ENCODE measurements at regions not wholly inside any gene's neighbourhood (a gene's known extent, or its start where the extent isn't known, plus 50 kb on each side); places are given as distances from the start of the nearest gene placed in this dataset.
A peak's percentile ranks its signal among the peaks of the same experiment; 100 is the strongest.

- H3K27me3 ChIP-seq (ENCODE audit: control insufficient read depth, insufficient read depth, low read length, poor library complexity, severe bottlenecking): no peaks in the 10 kb centered on the region
- H3K9ac ChIP-seq (ENCODE audit: extremely low read depth, low read length, poor library complexity, severe bottlenecking): no peak overlapping the region
- no peak overlapping the region for H3K27ac Mint-ChIP-seq
- 83 to 87% methylated on average over 5 of the region's 5 CpGs for WGBS, 2 experiments (ENCODE audit: insufficient coverage in 1 of 2, insufficient read length in 1 of 2)
- no peaks in the 10 kb centered on the region for H3K9me3 ChIP-seq (ENCODE audit: control insufficient read depth, low read length)
- TF ChIP-seq CTCF (conservative IDR thresholded peaks at IDR 0.05): no peak
- H3K4me1 Mint-ChIP-seq: peaks cover 59% of the 10 kb centered on the region
- no peaks in the 10 kb centered on the region for H3K36me3 ChIP-seq (ENCODE audit: control insufficient read depth, insufficient read depth, low read length)
- H3K9me3 Mint-ChIP-seq: no peaks in the 10 kb centered on the region
- peaks cover 37% of the 10 kb centered on the region for H3K4me1 ChIP-seq (ENCODE audit: control insufficient read depth, insufficient read depth, low read length)
- peaks cover 10% of the 10 kb centered on the region for H3K27me3 Mint-ChIP-seq (ENCODE audit: insufficient read depth)
- no peaks in the 10 kb centered on the region for H3K36me3 Mint-ChIP-seq (ENCODE audit: low read depth)
- no peak overlapping the region for H3K4me3 ChIP-seq (ENCODE audit: low read length)
- DNase-seq: no peak
- H3K4me3 Mint-ChIP-seq: no peak overlapping the region
- H3K27ac ChIP-seq (ENCODE audit: low read depth, low read length): no peak overlapping the region
Measured at GRCh38 chr15:59876140-59876539, 128.0 kb upstream of the FOXB1 start.

- H3K4me1 Mint-ChIP-seq: peaks cover 57% of the 10 kb centered on the region
- WGBS, 2 experiments (ENCODE audit: insufficient coverage in 1 of 2, insufficient read length in 1 of 2): 78 to 89% methylated on average over 2 to 3 of the region's 3 CpGs
- H3K27me3 Mint-ChIP-seq (ENCODE audit: insufficient read depth): peaks cover 17% of the 10 kb centered on the region
- peaks cover 37% of the 10 kb centered on the region for H3K4me1 ChIP-seq (ENCODE audit: control insufficient read depth, insufficient read depth, low read length)
- no peaks in the 10 kb centered on the region for H3K9me3 Mint-ChIP-seq
- H3K27ac ChIP-seq (ENCODE audit: low read depth, low read length): no peak overlapping the region
- H3K4me3 Mint-ChIP-seq: no peak overlapping the region
- H3K9me3 ChIP-seq (ENCODE audit: control insufficient read depth, low read length): no peaks in the 10 kb centered on the region
- no peaks in the 10 kb centered on the region for H3K36me3 ChIP-seq (ENCODE audit: control insufficient read depth, insufficient read depth, low read length)
- H3K4me3 ChIP-seq (ENCODE audit: low read length): peak overlapping the region; percentile 11
- no peak for DNase-seq
- H3K9ac ChIP-seq (ENCODE audit: extremely low read depth, low read length, poor library complexity, severe bottlenecking): no peak overlapping the region
- no peaks in the 10 kb centered on the region for H3K27me3 ChIP-seq (ENCODE audit: control insufficient read depth, insufficient read depth, low read length, poor library complexity, severe bottlenecking)
- H3K36me3 Mint-ChIP-seq (ENCODE audit: low read depth): no peaks in the 10 kb centered on the region
- no peak overlapping the region for H3K27ac Mint-ChIP-seq
- TF ChIP-seq CTCF (conservative IDR thresholded peaks at IDR 0.05): no peak
Measured at GRCh38 chr15:59873644-59874272, 130.4 kb upstream of the FOXB1 start.

DNA sequence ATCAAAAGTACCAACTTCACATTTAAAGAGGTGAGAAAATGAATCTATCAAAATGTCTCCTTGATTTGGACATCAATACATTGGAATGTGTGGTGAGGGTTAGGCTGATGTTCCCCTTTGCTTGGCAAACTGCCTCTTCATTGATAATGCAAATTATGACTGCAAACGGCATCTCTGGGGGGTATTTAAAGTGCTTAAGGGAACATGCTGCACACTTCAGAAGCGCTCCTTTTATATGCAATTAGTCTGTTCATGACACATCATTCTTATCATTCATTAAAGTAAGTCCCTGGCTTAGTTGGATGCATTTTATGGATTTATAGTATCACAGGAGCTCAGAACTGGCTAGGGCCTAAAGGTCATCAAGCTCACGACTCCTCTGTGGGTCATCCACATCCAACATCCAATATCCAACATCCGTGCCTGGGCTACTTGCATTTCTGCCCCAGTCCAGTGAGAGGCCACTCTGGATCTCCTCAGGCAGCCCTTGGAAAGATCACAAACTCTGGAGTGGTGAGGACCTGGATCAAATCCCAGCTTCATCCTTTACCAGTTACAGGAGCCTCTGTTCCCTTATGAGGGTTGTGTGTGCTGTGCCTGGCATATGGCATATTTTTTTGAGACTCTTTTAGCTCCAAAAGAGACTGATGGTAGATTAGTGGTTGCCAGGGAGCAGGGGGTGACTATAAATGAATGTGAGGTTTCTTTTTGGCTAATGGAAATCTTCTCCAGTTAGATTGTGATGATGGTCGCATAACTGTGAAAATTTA is 136.8 kb upstream of the FOXB1 start:
- Histone ChIP-seq H3K27me3 (ENCODE audit: control insufficient read depth, insufficient read depth, low read length, poor library complexity, severe bottlenecking) (no peaks in the 10 kb centered on the region), H3K27ac (ENCODE audit: low read depth, low read length) (no peak overlapping the region), H3K4me1 (ENCODE audit: control insufficient read depth, insufficient read depth, low read length) (no peaks in the 10 kb centered on the region), H3K9me3 (ENCODE audit: control insufficient read depth, low read length) (no peaks in the 10 kb centered on the region), H3K36me3 (ENCODE audit: control insufficient read depth, insufficient read depth, low read length) (no peaks in the 10 kb centered on the region), H3K9ac (ENCODE audit: extremely low read depth, low read length, poor library complexity, severe bottlenecking) (no peak overlapping the region), H3K4me3 (ENCODE audit: low read length) (no peak overlapping the region)
- TF ChIP-seq CTCF (conservative IDR thresholded peaks at IDR 0.05): no peak
- peak; percentile 2 for DNase-seq
- no peak overlapping the region for H3K4me3 Mint-ChIP-seq
- H3K27ac Mint-ChIP-seq: no peak overlapping the region
- 79% methylated on average over 5 of the region's 5 CpGs; no CpG with 5 or more reads in 1 of the 2 experiments for WGBS, 2 experiments (ENCODE audit: insufficient coverage in 1 of 2, insufficient read length in 1 of 2)
- H3K36me3 Mint-ChIP-seq (ENCODE audit: low read depth): no peaks in the 10 kb centered on the region
- H3K4me1 Mint-ChIP-seq: peaks cover 18% of the 10 kb centered on the region
- H3K27me3 Mint-ChIP-seq (ENCODE audit: insufficient read depth): peaks cover 23% of the 10 kb centered on the region
- H3K9me3 Mint-ChIP-seq: no peaks in the 10 kb centered on the region

Measured in endodermal cell (in vitro differentiated cells).